K562 (cell line): ENCODE measurements at regions not wholly inside any gene's neighbourhood (a gene's known extent, or its start where the extent isn't known, plus 50 kb on each side); places are given as distances from the start of the nearest gene placed in this dataset.

ENCODE experiments used
- ATAC-seq: fragments of 200-7000 bp; cut with Tn5 transposase; 3 replicates; pipeline ENCODE4 v1.9.1; 2020; ENCODE audit warnings: moderate library complexity
- BruUV-seq: library from RNA; stranded (reverse); fragments of 400-500 nt; replicated peaks from 2 replicates; lab custom pipeline; 2021; lab: Mats Ljungman, UMichigan
- CTCF ChIA-PET: fragments of 300-600 bp; formaldehyde crosslinking; extraction: SDS; loops from one replicate; lab custom pipeline; 2021; ENCODE audit warnings: low intra/inter-chr PET ratio; lab: Yijun Ruan, JAX
- POLR2A ChIA-PET: fragments of 300-600, 350-650 bp; sonication (Branson Sonifier 250); formaldehyde crosslinking; extraction: SDS; loops from one replicate; lab custom pipeline; 2021; ENCODE audit warnings: antibody characterized with exemption, inconsistent platforms; lab: Yijun Ruan, JAX
- DNase-seq, 4 experiments: peaks; one replicate each; pipeline versions ENCODE4 v3.0.0 to v3.0.0-alpha.2; 2011 to 2018; ENCODE audit warnings: low spot score in 3 of 4, mixed read lengths in 3 of 4; ENCODE audit errors: extremely low read depth in 1 of 4
- FAIRE-seq: peaks from 2 replicates; lab custom pipeline; 2011; peaks lifted over from hg19 to GRCh38; lab: Jason Lieb, UNC
- H2AFZ ChIP-seq: 2 replicates; pipeline ENCODE4 v1.6.0; 2011; ENCODE audit warnings: low read depth, low read length, control low read depth, inconsistent platforms
- H3K27ac ChIP-seq: fragments of 200-600 bp; 3 replicates; pipeline ENCODE4 v1.8.0; 2011; ENCODE audit warnings: low read depth, mild to moderate bottlenecking, control low read depth, inconsistent platforms, low read length, moderate library complexity, mixed read lengths; ENCODE audit errors: extremely low read depth
- H3K27me3 ChIP-seq, 2 experiments: fragments of 300-600 bp in 1 of 2; 2 replicates in 1 of 2; 3 replicates in 1 of 2; pipeline versions ENCODE4 v1.6.0 to v1.8.0; 2011; ENCODE audit warnings: inconsistent platforms in 2 of 2, low read length in 2 of 2, mild to moderate bottlenecking in 1 of 2, mixed read lengths in 1 of 2, moderate library complexity in 1 of 2; ENCODE audit not compliant: control insufficient read depth in 2 of 2, insufficient read depth in 2 of 2
- H3K36me3 ChIP-seq: fragments of 300-600 bp; 3 replicates; pipeline ENCODE4 v1.8.0; 2011; ENCODE audit warnings: mild to moderate bottlenecking, low read length, inconsistent platforms; ENCODE audit not compliant: control insufficient read depth, insufficient read depth
- H3K4me1 ChIP-seq, 2 experiments: fragments of 200-600 bp in 1 of 2; replicated peaks in 1 of 2; 2 replicates in 1 of 2; 3 replicates in 1 of 2; pipeline versions ENCODE4 v1.5.1 to v1.8.0; 2011; ENCODE audit warnings: inconsistent platforms in 2 of 2, low read length in 2 of 2, mild to moderate bottlenecking in 1 of 2, mixed read lengths in 1 of 2, moderate library complexity in 1 of 2; ENCODE audit not compliant: control insufficient read depth in 2 of 2, insufficient read depth in 2 of 2
- H3K4me2 ChIP-seq: 2 replicates; pipeline ENCODE4 v1.6.1; 2011; ENCODE audit warnings: low read length, control low read depth, inconsistent platforms, mixed read lengths; ENCODE audit not compliant: insufficient read depth
- H3K4me3 ChIP-seq: fragments of 200-600 bp; sonication (generic), shearing (Covaris generic); 2 replicates; pipeline ENCODE4 v1.5.1; 2016; ENCODE audit warnings: control low read depth, inconsistent platforms
- H3K79me2 ChIP-seq: fragments of 200-600 bp; 3 replicates; pipeline ENCODE4 v1.8.0; 2011; ENCODE audit warnings: low read length, inconsistent platforms; ENCODE audit not compliant: control insufficient read depth, insufficient read depth
- H3K9ac ChIP-seq, 2 experiments: 2 replicates each; pipeline versions ENCODE4 v1.6.0 to v1.6.1; 2011; ENCODE audit warnings: low read depth in 2 of 2, low read length in 2 of 2, control low read depth in 1 of 2, inconsistent platforms in 1 of 2, mild to moderate bottlenecking in 1 of 2, mixed read lengths in 1 of 2; ENCODE audit not compliant: insufficient read depth in 1 of 2
- H3K9me1 ChIP-seq: one replicate; pipeline ENCODE4 v1.6.0; 2011; ENCODE audit warnings: inconsistent platforms, mild to moderate bottlenecking, low read length, moderate library complexity; ENCODE audit not compliant: control insufficient read depth, insufficient read depth
- H3K9me3 ChIP-seq: replicated peaks from 2 replicates; pipeline ENCODE4 v1.5.1; 2011; ENCODE audit warnings: low read depth, low read length, inconsistent platforms; ENCODE audit not compliant: control insufficient read depth, insufficient read depth
- H4K20me1 ChIP-seq: replicated peaks from 2 replicates; pipeline ENCODE4 v1.6.1; 2011; ENCODE audit warnings: low read length, inconsistent platforms, mixed read lengths; ENCODE audit not compliant: control insufficient read depth, insufficient read depth
- ETS2 ChIP-seq: IDR thresholded peaks from 2 replicates; pipeline ENCODE4 v1.6.1; 2016; ENCODE audit warnings: borderline replicate concordance, missing genetic modification characterization, mild to moderate bottlenecking, moderate library complexity, missing compliant biosample characterization; ENCODE audit not compliant: poor library complexity, severe bottlenecking
- POLR3G ChIP-seq: IDR thresholded peaks from 2 replicates; pipeline ENCODE4 v1.6.1; 2011; ENCODE audit not compliant: insufficient read length, insufficient replicate concordance; ENCODE audit errors: extremely low read depth
- RBM17 ChIP-seq: fragments of 200-400 bp; formaldehyde crosslinking; IDR thresholded peaks from 2 replicates; pipeline ENCODE4 v1.6.1; 2017; ENCODE audit warnings: low read depth, mild to moderate bottlenecking, low read length, borderline replicate concordance
- SMARCA5 ChIP-seq: fragments of 450-650 bp; IDR thresholded peaks from 2 replicates; pipeline ENCODE4 v1.6.1; 2016
- SP1 ChIP-seq: sonication (generic); formaldehyde crosslinking; IDR thresholded peaks from 2 replicates; pipeline ENCODE4 v1.8.1; 2022; ENCODE audit warnings: mild to moderate bottlenecking, missing genetic modification reagents
- WGBS: fragments of 100-300 bp; shearing (Covaris generic); methylation state at CpG from one replicate; pipeline ENCODE4 v1.1.6; 2016; ENCODE audit warnings: low coverage, mixed read lengths; ENCODE audit not compliant: insufficient coverage; ENCODE audit errors: missing lambda C conversion rate; 5-methylcytosine and 5-hydroxymethylcytosine counted together
- in situ Hi-C: fragments of 300-500 bp; cut with MboI; formaldehyde crosslinking; loops from 4 replicates; pipeline ENCODE4 v1.15.0; 2018; ENCODE audit warnings: inconsistent platforms, mixed read lengths
- intact Hi-C: fragments of 100-400 bp; cut with micrococcal nuclease; formaldehyde crosslinking; loops from 2 replicates; pipeline ENCODE4 v1.14.2; 2022
- TF ChIP-seq, protein P1 (sequence below): fragments of 250-450 bp; sonication (Bioruptor Pico); IDR thresholded peaks from 2 replicates; pipeline ENCODE4 v1.8.0; 2021; ENCODE audit warnings: moderate library complexity, mild to moderate bottlenecking, inconsistent platforms
- TF ChIP-seq, protein P2 (sequence below): sonication (generic); formaldehyde crosslinking; IDR thresholded peaks from 2 replicates; pipeline ENCODE4 v1.8.1; 2023; ENCODE audit warnings: mild to moderate bottlenecking, missing genetic modification reagents

DNA sequence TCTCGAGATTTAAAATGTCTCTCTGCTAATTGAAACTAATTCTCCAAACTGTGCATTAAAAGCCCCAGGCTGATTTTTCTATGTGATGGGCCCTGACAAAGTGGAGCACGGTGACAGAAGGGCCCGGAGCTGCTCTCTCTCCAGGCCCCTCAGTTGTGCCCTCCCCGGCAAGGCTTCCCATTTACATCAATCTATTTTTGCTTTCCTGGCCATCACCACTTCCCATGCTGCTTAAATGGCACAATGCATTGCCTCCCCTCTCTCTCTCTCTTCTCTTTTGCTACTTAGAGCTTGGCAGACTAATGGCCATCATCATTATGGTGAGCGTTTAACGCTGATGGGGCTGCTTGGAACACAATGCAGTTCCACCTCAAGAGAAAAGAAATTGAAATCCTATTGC, 270.7 kb upstream of the DIO3 start:
- H3K79me2 ChIP-seq: no peaks in the 10 kb centered on the region
- no peaks in the 10 kb centered on the region for H3K36me3 ChIP-seq
- H3K9ac ChIP-seq: no peak overlapping the region
- no peak overlapping the region for H2AFZ ChIP-seq
- H3K4me2 ChIP-seq: no peak overlapping the region
- no peaks in the 10 kb centered on the region for H3K9me3 ChIP-seq
- H4K20me1 ChIP-seq: no peaks in the 10 kb centered on the region; the same call in 1 of the 2 replicates
- TF ChIP-seq ETS2 (tag) (no peak), SMARCA5 (no peak), POLR3G (no peak), SP1 (no peak), RBM17 (no peak)
- TF ChIP-seq, protein P1, sequence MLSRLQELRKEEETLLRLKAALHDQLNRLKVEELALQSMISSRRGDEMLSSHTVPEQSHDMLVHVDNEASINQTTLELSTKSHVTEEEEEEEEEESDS: no peak
- TF ChIP-seq, protein P2, sequence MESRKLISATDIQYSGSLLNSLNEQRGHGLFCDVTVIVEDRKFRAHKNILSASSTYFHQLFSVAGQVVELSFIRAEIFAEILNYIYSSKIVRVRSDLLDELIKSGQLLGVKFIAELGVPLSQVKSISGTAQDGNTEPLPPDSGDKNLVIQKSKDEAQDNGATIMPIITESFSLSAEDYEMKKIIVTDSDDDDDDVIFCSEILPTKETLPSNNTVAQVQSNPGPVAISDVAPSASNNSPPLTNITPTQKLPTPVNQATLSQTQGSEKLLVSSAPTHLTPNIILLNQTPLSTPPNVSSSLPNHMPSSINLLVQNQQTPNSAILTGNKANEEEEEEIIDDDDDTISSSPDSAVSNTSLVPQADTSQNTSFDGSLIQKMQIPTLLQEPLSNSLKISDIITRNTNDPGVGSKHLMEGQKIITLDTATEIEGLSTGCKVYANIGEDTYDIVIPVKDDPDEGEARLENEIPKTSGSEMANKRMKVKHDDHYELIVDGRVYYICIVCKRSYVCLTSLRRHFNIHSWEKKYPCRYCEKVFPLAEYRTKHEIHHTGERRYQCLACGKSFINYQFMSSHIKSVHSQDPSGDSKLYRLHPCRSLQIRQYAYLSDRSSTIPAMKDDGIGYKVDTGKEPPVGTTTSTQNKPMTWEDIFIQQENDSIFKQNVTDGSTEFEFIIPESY (CRISPR knock-in tag): no peak
- H3K27ac ChIP-seq: no peak overlapping the region
- no peaks in the 10 kb centered on the region for H3K9me1 ChIP-seq
- peaks cover 0 to 47% of the 10 kb centered on the region in 2 experiments; a peak in 2 of 5 replicates for H3K27me3 ChIP-seq
- POLR2A ChIA-PET: interaction anchor here (0.6 kb wide), 1 partner anchor 626 kb away, joined by 3 read pairs; no protein-coding TSS in a partner anchor
- no peak overlapping the region for H3K4me3 ChIP-seq
- intact Hi-C loops (no loop called here), in situ Hi-C loops (no loop called here)
- no peaks in the 10 kb centered on the region for H3K4me1 ChIP-seq
- BruUV-seq: no TSS peak
- ATAC-seq (no peak), DNase-seq (no peak), FAIRE-seq (no peak)
- CTCF ChIA-PET: no interaction called here
- WGBS: 0% methylated on average over 6 of the region's 6 CpGs
